ENCODE measurements at regions not wholly inside any gene's neighbourhood (a gene's known extent, or its start where the extent isn't known, plus 50 kb on each side); places are given as distances from the start of the nearest gene placed in this dataset.

DNA sequence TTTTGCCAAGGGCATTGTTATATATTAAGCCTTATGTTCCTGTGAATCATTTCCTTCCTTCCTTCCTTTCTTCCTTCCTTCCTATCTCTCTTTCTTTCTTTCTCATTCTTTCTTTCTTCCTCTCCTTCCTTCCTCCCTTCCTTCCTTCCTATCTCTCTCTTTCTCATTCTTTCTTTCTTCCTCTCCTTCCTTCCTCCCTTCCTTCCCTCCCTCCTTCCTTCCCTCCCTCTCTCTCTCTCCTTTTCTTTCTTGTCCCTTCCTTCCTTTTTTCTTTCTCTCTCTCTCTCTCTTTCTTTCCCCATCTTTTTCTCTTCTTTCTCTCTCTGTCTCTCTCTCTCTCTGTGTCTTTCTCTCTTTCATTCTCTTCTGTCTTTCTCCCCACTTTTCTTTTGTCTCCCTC lies 226.6 kb downstream of the ETNK1 start:
- TF ChIP-seq, protein P1, sequence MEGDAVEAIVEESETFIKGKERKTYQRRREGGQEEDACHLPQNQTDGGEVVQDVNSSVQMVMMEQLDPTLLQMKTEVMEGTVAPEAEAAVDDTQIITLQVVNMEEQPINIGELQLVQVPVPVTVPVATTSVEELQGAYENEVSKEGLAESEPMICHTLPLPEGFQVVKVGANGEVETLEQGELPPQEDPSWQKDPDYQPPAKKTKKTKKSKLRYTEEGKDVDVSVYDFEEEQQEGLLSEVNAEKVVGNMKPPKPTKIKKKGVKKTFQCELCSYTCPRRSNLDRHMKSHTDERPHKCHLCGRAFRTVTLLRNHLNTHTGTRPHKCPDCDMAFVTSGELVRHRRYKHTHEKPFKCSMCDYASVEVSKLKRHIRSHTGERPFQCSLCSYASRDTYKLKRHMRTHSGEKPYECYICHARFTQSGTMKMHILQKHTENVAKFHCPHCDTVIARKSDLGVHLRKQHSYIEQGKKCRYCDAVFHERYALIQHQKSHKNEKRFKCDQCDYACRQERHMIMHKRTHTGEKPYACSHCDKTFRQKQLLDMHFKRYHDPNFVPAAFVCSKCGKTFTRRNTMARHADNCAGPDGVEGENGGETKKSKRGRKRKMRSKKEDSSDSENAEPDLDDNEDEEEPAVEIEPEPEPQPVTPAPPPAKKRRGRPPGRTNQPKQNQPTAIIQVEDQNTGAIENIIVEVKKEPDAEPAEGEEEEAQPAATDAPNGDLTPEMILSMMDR (IDR thresholded peaks at IDR 0.05; ENCODE audit: insufficient read depth, low read length, poor library complexity, severe bottlenecking) = no peak
- TF ChIP-seq EZH2phosphoT487 (conservative IDR thresholded peaks at IDR 0.05; ENCODE audit: low read length) = no peak
